HUES64 (cell line): ENCODE measurements at regions not wholly inside any gene's neighbourhood (a gene's known extent, or its start where the extent isn't known, plus 50 kb on each side); places are given as distances from the start of the nearest gene placed in this dataset.
"Not testable (repeated sequence)": the region's sequence is repeated elsewhere in the genome, so short reads cannot be mapped to it uniquely, and the experiment has no call there.

Source experiments
- H3K27ac ChIP-seq: 2 replicates; pipeline ENCODE4 v1.7.0; 2013; ENCODE audit warnings: low read depth, low read length, inconsistent platforms
- H3K27me3 ChIP-seq: 2 replicates; pipeline ENCODE4 v1.6.1; 2013; ENCODE audit warnings: mild to moderate bottlenecking, low read length; ENCODE audit not compliant: insufficient read depth
- H3K36me3 ChIP-seq: 2 replicates; pipeline ENCODE4 v1.6.1; 2013; ENCODE audit warnings: mild to moderate bottlenecking, low read length; ENCODE audit not compliant: insufficient read depth
- H3K4me1 ChIP-seq: 2 replicates; pipeline ENCODE4 v1.6.1; 2013; ENCODE audit warnings: mild to moderate bottlenecking, low read length, moderate library complexity; ENCODE audit not compliant: insufficient read depth
- H3K4me3 ChIP-seq: 2 replicates; pipeline ENCODE4 v1.5.1; 2013; ENCODE audit warnings: mild to moderate bottlenecking, low read length, moderate library complexity
- H3K9ac ChIP-seq: 2 replicates; pipeline ENCODE4 v1.6.1; 2013; ENCODE audit warnings: mild to moderate bottlenecking, low read depth, low read length
- H3K9me3 ChIP-seq: 2 replicates; pipeline ENCODE4 v1.6.1; 2013; ENCODE audit warnings: low read depth, low read length; ENCODE audit not compliant: insufficient read depth
- WGBS: fragments of 150-250, 120-280 bp; methylation state at CpG from one replicate; pipeline ENCODE4 v1.1.7; 2013; ENCODE audit warnings: missing lambda C conversion rate; 5-methylcytosine and 5-hydroxymethylcytosine counted together

DNA sequence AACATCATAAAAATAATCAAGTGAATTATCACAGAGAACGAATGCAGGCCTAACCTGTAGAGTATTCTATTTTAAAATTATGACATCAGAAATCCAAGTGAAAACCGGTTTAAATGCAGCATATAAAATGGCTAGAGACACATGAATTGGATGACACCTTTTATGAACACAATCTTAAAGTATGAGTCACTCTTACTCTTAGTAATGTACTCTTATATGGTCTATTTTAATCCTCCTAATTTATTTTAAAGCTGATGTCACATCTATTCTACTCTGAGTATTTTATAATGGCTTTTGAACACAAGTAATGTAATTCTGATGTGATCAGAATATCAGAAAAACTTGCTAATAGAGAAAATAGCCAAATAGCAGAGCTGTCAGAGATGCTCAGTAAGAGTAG, 161.4 kb upstream of the RADX start:
- Histone ChIP-seq H3K27ac (no peak overlapping the region), H3K9me3 (no peaks in the 10 kb centered on the region), H3K27me3 (no peaks in the 10 kb centered on the region), H3K9ac (no peak overlapping the region), H3K36me3 (no peaks in the 10 kb centered on the region), H3K4me1 (no peaks in the 10 kb centered on the region), H3K4me3 (no peak overlapping the region)
- no CpG with 5 or more reads among the region's 2 CpGs for WGBS

DNA sequence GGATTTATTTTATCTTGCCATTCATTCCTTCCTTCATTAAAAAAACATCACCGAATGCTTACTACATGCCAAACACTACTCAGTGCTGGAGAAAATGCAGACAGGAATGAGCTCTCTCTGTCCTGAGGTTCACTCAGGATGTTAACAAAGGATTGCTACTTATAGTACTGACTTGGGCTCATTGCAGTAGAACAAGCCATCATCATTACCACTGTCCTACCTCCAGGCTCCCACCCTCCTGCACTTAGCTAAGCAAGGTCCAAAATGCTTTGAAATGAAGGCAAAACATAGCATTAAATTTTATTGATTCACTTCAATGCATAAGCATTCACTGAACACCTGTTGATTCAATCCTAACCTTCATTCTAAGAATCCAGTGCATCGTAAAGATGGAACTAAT, 159.8 kb upstream of the RADX start:
- H3K27me3 ChIP-seq = no peaks in the 10 kb centered on the region
- WGBS = 93% methylated on average over 1 of the region's 2 CpGs
- no peak overlapping the region for H3K9ac ChIP-seq

DNA sequence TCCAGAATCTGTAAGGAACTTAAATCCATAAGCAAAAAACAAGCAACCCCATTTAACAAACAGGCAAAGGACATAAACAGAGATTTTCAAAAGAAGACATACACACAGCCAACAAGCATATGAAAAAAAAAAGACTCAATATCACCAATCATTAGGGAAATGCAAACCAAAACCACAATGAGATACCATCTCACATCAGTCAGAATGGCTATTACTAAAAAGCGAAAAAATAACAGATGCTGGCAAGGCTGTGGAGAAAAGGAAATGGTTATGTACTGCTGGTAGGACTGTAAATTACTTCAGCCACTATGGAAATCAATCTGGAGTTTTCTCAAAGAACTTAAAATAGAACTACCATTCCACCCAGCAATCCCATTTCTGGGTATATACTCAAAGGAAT, 156.8 kb upstream of the RADX start:
- H3K4me3 ChIP-seq = no peak overlapping the region
- H3K9me3 ChIP-seq = no peaks in the 10 kb centered on the region
- no peaks in the 10 kb centered on the region for H3K27me3 ChIP-seq
- H3K27ac ChIP-seq = no peak overlapping the region
- 100% methylated on average over 1 of the region's 1 CpG for WGBS
- no peaks in the 10 kb centered on the region for H3K4me1 ChIP-seq
- H3K9ac ChIP-seq = no peak overlapping the region
- H3K36me3 ChIP-seq = no peaks in the 10 kb centered on the region

More for the DNA sequence above, 159.8 kb upstream of the RADX start:
- H3K4me1 ChIP-seq = no peaks in the 10 kb centered on the region
- H3K4me3 ChIP-seq = no peak overlapping the region
- no peak overlapping the region for H3K27ac ChIP-seq
- H3K9me3 ChIP-seq = no peaks in the 10 kb centered on the region
- no peaks in the 10 kb centered on the region for H3K36me3 ChIP-seq

DNA sequence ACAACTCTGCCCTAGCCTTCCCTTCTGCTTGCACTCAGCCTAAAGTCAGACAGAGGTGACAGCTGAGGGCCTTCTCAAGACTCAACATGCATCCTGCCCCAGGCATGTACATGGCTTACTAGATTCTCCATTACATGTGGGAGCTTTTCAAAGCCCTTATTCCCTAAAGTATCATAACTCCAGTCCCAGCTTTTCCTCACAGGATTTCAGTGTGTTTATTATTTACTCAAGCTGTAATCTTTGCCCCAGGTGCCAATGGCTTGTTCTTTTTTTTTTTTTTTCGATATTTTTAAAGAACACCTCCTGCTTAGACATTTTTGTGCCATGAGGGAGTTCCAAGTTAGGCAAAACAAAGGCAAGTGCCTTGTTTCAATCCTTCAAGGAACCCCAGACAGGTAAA, 154.0 kb upstream of the RADX start:
- no peak overlapping the region for H3K4me3 ChIP-seq
- no peak overlapping the region for H3K27ac ChIP-seq
- no peaks in the 10 kb centered on the region for H3K27me3 ChIP-seq
- no peak overlapping the region for H3K9ac ChIP-seq
- no peaks in the 10 kb centered on the region for H3K9me3 ChIP-seq
- no CpG with 5 or more reads among the region's 1 CpG for WGBS
- H3K36me3 ChIP-seq = no peaks in the 10 kb centered on the region
- H3K4me1 ChIP-seq = no peaks in the 10 kb centered on the region

DNA sequence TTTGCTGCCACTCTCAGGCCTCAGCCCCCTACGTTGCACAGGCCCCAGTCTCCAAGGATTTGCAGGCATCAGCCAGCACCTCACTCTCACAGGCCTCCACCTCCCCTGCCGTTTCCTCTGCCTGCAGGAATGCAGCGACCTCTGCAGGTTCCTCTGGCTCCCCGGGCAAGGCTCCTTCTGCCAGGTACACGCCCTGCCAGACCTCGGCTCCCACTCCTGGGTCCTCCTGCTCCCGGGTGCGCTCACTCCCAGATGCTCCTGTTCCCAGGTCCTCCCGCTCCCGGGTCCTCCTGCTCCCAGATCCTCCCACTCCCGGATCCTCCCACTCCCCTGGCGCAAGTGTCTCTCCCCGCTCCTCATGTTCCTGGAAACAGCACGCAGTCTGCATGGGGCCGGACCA, 144.4 kb upstream of the RADX start:
- Histone ChIP-seq H3K27me3 (no peaks in the 10 kb centered on the region), H3K36me3 (no peaks in the 10 kb centered on the region), H3K4me3 (no peak overlapping the region), H3K27ac (no peak overlapping the region), H3K9me3 (no peaks in the 10 kb centered on the region), H3K9ac (no peak overlapping the region), H3K4me1 (no peaks in the 10 kb centered on the region)
- 83% methylated on average over 12 of the region's 15 CpGs for WGBS

DNA sequence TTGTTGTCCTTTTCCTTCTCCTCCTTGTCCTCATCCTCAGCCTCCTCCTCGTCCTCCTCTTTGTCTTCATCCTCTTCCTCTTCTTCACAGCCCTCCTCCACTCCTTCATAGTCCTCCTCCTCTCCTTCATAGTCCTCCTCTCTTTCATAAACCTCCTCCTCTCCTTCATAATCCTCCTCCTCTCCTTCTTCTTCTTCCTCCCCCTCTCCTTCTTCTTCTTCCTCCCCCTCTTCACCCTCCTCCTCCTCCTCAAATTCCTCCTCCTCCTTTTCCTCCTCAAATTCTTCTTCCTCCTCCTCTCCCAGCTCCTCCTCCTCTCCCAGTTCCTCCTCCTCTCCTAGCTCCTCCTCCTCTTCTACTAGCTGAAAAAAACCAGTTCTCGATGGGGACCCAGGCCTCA, 143.8 kb upstream of the RADX start:
- WGBS = 82% methylated on average over 2 of the region's 2 CpGs
- Histone ChIP-seq H3K4me1 (no peaks in the 10 kb centered on the region), H3K27ac (no peak overlapping the region), H3K36me3 (no peaks in the 10 kb centered on the region), H3K9me3 (no peaks in the 10 kb centered on the region), H3K4me3 (no peak overlapping the region), H3K27me3 (no peaks in the 10 kb centered on the region), H3K9ac (no peak overlapping the region)

DNA sequence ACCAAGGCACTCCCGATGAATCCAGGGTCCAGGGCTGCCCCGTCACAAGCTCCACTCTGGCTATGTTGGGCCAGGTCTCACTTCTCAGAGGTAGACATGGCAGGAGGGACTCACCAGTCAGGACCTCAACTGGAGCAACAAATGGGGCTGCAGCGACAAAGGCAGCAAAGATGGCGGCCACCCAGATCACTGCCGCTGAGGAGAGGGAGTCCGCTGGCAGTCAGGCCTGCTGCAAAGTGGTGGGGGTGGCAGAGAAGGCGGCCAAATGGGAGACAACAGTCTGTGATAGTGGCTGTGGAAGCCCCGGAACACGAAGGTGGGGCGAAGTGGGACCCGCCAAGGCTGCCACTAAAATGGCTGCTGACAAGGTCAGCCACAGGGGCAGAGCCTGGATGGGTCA, 143.3 kb upstream of the RADX start:
- no peaks in the 10 kb centered on the region for H3K27me3 ChIP-seq
- no peaks in the 10 kb centered on the region for H3K9me3 ChIP-seq
- H3K4me1 ChIP-seq = no peaks in the 10 kb centered on the region
- H3K36me3 ChIP-seq = no peaks in the 10 kb centered on the region
- H3K4me3 ChIP-seq = no peak overlapping the region
- WGBS = 95% methylated on average over 11 of the region's 11 CpGs
- no peak overlapping the region for H3K9ac ChIP-seq
- H3K27ac ChIP-seq = no peak overlapping the region

DNA sequence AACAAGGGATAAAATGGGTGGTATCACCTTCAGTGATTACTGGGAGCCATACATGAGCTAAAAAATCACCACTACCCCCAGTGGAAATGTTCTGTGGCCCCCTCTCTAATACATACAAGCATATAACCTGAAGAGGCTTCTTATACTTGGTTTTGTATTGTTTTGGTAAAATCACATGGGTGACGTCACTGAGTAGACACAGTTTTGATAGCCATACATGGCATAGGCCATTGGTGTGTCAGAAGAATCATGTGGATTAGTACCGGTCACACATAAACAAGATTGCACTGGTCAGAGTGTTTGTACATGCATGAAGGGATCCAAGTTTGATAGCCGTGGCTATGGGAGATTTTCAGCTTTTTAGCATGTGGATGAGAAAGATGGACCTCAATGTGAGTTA, 131.9 kb upstream of the RADX start:
- H3K27me3 ChIP-seq = no peaks in the 10 kb centered on the region
- WGBS = 87% methylated on average over 3 of the region's 3 CpGs
- H3K9me3 ChIP-seq = no peaks in the 10 kb centered on the region

DNA sequence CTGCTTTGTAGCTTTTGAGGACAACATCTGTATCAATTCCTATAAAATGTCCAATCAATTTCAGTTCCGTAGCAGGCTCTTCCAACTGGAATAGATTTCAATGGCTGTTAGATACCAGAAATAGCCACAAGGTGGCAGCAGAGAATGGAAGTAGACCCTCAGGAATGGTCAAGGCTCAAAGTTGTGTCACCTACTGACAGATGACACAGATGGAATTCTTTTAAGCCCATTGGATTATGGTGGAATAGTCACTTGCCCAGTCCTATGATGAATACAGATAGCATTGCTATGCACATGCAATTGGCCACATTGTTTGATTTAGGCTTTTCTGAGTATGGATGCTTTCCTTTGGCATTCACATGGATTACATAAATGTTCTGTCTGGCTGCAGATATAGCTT, 130.4 kb upstream of the RADX start:
- Histone ChIP-seq H3K27me3 (no peaks in the 10 kb centered on the region), H3K4me1 (no peaks in the 10 kb centered on the region), H3K27ac (no peak overlapping the region), H3K9me3 (no peaks in the 10 kb centered on the region), H3K36me3 (no peaks in the 10 kb centered on the region), H3K4me3 (no peak overlapping the region), H3K9ac (no peak overlapping the region)
- WGBS = 42% methylated on average over 1 of the region's 1 CpG

More for the DNA sequence above, 131.9 kb upstream of the RADX start:
- Histone ChIP-seq H3K4me1 (no peaks in the 10 kb centered on the region), H3K36me3 (no peaks in the 10 kb centered on the region), H3K27ac (no peak overlapping the region), H3K4me3 (no peak overlapping the region), H3K9ac (no peak overlapping the region)

DNA sequence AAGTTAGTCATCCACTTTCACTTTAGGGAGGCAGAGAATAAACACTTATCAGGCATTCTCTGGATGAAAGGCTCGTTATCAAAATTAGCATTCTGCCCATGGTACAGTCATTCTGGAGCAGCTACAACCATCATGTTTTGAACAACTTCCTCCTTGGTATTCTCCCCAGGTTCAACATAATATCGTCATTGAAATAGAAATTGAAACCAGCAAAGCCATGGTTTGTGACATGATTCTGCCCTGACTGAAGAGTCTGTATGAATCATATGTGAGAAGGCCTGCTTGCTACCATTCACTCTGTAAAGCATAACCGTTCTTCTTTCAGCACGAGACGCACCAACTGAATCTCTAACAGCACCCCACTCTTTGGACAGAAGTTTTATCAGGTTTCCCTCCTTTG, 127.5 kb upstream of the RADX start:
- no peak overlapping the region for H3K9ac ChIP-seq
- no peaks in the 10 kb centered on the region for H3K36me3 ChIP-seq
- 93% methylated on average over 5 of the region's 5 CpGs for WGBS
- H3K4me3 ChIP-seq = no peak overlapping the region
- no peaks in the 10 kb centered on the region for H3K27me3 ChIP-seq
- H3K9me3 ChIP-seq = no peaks in the 10 kb centered on the region
- H3K27ac ChIP-seq = no peak overlapping the region
- H3K4me1 ChIP-seq = no peaks in the 10 kb centered on the region

DNA sequence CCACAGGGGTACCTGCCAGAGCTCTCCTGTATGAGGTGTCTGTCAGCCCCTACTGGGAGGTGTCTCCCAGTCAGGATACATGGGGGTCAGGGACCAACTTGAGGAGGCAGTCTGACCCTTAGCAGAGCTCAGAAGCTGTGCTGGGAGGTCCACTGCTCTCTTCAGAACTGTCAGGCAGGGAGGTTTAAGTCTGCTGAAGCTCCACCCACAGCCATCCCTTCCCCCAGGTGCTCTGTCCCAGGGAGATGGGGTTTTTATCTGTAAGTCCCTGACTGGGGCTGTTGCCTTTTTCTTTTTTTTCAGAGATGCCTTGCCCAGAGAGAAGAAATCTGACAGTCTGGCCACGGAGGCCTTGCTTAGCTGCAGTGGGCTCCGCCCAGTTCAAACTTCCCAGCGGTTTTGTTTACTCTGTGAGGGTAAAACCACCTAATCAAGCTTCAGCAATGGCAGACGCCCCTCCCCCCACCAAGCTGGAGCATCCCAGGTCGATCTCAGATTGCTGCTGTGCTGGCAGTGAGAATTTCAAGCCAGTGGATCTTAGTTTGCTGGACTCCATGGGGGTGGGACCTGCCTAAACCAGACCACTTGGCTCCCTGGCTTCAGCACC, 118.5 kb upstream of the RADX start:
- not testable (repeated sequence) for H3K4me1 ChIP-seq, H3K27me3 ChIP-seq, H3K36me3 ChIP-seq, H3K27ac ChIP-seq, H3K9ac ChIP-seq, H3K9me3 ChIP-seq
- whole genome bisulfite sequencing = 9% methylated on average over 4 of the region's 5 CpGs
- peak overlapping the region; percentile 37 for H3K4me3 ChIP-seq

DNA sequence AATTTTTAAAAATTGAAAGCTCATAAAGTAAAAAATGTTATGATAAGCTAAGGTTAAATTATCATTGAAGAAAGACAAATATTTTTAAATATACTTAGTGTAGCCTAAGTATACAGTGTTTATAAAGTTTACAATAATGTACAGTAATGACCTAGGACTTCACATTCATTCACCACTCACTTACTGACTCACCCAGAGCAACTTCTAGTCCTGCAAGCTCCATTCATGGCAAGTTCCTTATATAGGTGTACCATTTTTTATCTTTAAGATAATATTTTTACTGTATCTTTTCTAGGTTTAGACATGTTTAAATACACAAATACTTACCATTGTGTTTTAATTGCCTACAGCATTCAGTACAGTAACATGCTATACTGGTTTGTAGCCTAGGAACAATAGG, 112.3 kb upstream of the RADX start:
- H3K36me3 ChIP-seq = no peaks in the 10 kb centered on the region
- no peak overlapping the region for H3K4me3 ChIP-seq
- H3K9ac ChIP-seq = no peak overlapping the region
- no peaks in the 10 kb centered on the region for H3K9me3 ChIP-seq
- H3K4me1 ChIP-seq = peaks cover 12% of the 10 kb centered on the region
- H3K27me3 ChIP-seq = no peaks in the 10 kb centered on the region
- no peak overlapping the region for H3K27ac ChIP-seq
